B cell (primary cell): ENCODE measurements at regions not wholly inside any gene's neighbourhood (a gene's known extent, or its start where the extent isn't known, plus 50 kb on each side); places are given as distances from the start of the nearest gene placed in this dataset.

Experiments
- EZH2 ChIP-seq: IDR thresholded peaks from 2 replicates; pipeline ENCODE4 v1.6.1; 2012; ENCODE audit warnings: borderline replicate concordance, low read depth, mild to moderate bottlenecking, moderate library complexity, low read length; ENCODE audit not compliant: insufficient read depth, poor library complexity, severe bottlenecking
- TF ChIP-seq, protein P1 (sequence below): fragments of 200-600 bp; IDR thresholded peaks from one replicate; pipeline ENCODE4 v1.8.0; 2022; ENCODE audit warnings: antibody characterized with exemption, mild to moderate bottlenecking

- TF ChIP-seq, protein P1, sequence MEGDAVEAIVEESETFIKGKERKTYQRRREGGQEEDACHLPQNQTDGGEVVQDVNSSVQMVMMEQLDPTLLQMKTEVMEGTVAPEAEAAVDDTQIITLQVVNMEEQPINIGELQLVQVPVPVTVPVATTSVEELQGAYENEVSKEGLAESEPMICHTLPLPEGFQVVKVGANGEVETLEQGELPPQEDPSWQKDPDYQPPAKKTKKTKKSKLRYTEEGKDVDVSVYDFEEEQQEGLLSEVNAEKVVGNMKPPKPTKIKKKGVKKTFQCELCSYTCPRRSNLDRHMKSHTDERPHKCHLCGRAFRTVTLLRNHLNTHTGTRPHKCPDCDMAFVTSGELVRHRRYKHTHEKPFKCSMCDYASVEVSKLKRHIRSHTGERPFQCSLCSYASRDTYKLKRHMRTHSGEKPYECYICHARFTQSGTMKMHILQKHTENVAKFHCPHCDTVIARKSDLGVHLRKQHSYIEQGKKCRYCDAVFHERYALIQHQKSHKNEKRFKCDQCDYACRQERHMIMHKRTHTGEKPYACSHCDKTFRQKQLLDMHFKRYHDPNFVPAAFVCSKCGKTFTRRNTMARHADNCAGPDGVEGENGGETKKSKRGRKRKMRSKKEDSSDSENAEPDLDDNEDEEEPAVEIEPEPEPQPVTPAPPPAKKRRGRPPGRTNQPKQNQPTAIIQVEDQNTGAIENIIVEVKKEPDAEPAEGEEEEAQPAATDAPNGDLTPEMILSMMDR = no peak
- no peak for TF ChIP-seq EZH2
These were observed 117.5 kb upstream of the FOXP2 start for GRCh38 chr7:114297121-114297520.
